ENCODE measurements at regions not wholly inside any gene's neighbourhood (a gene's known extent, or its start where the extent isn't known, plus 50 kb on each side); places are given as distances from the start of the nearest gene placed in this dataset.

GRCh38 chr11:36854875-36855274 is 256.8 kb upstream of the RAG2 start:
- TF ChIP-seq POLR2A (IDR thresholded peaks at IDR 0.05) (no peak), CTCF (IDR thresholded peaks at IDR 0.05) (no peak)

Measured in ovary (tissue), 3 donors.